NCI-H526 treated with DMSO at 0.1 percent for 48 hours (cell line): ENCODE measurements at regions not wholly inside any gene's neighbourhood (a gene's known extent, or its start where the extent isn't known, plus 50 kb on each side); places are given as distances from the start of the nearest gene placed in this dataset.

Source experiments
- DNase-seq: peaks from one replicate; lab custom pipeline; 2025; lab: John Stamatoyannopoulos, UW

DNA sequence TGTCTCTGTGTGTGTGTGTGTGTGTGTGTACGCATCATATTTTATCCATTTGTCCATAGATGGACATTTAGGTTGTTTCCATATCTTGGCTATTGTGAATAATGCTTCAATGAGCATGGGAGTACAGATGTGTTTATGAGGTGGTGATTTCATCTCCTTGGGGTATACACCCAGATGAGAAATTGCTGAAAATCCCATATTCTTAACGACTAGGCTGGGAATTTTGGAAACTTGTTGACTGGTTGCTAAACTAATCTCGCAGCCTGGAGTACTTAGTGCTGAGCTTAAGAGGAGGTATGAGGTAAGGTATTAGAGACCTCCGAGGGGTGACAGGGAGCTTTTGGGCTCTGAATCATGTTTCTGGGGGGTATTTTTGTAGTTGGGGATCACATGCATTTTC, 66.0 kb upstream of the SPRED2 start:
- DNase-seq: no peak

DNA sequence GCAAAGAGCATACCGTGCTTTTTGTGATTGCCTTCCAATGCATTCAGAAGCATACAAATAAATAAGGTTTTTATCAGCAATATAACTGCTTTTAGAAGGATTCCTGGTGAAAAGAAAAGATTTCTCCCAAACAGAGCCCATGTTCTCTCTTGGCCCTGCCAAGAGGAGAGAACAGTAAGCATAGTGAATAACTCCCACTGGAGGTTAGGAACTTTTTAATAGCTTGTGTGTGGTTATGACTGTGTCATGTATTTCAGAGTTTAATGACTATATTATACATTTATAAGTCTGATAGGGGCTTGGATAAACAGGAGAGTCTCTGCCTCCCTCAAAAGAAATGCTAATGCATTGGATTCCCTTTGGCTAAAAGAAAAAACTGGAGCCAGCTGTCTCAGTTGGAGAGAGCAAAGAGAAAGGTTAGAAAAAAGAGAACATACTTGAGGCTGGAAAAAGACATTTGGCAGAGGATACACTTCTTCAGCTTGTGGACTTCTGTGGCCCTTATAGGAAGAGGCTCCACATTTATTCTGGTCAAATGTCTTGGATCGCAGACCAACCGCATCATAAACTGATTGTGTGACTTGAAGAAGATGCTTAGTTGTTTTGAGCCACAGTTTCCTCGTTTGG, 63.0 kb upstream of the SPRED2 start:
- no peak for DNase-seq

DNA sequence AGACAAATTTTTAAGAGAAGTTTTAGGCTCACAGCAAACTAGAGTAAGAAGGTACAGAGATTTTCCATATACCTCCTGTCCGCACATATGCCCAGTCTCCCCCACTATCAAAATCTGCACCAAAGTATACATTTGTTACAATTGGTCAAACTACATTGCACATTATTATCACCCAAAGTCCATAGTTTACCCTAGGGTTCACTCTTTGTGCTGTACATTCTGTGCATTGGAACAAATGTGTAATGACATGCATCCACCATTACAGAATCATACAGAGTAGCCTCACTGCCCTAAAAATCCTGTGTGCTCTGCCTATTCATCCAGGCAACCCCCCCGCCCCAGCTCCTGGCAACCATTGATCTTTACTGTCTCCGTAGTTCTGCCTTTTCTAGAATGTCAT, 61.7 kb upstream of the SPRED2 start:
- no peak for DNase-seq

DNA sequence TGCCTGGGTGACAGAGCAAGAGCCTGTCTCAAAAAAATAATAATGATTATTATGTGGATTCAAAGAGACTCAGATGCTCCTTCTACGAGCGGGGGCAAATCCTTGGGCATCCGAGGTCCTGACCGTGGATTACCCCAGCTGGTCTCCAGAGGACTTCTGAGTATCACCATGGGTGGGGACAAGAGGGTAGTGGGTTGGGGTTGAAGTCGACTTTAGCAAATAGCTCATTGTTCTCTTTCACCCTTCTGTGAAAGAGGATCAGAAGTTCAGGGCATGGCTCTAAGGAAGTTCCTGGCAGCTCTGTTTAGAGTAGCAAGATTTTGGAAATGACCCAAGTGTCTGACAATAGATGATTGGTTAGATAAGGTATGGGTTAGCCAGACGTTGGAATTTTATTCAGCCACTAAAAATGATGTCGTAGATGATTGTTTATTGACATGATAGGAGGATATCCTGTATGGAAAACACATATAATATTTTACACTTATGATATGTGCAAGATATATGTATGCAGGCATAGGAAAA, 59.0 kb upstream of the SPRED2 start:
- DNase-seq: no peak

DNA sequence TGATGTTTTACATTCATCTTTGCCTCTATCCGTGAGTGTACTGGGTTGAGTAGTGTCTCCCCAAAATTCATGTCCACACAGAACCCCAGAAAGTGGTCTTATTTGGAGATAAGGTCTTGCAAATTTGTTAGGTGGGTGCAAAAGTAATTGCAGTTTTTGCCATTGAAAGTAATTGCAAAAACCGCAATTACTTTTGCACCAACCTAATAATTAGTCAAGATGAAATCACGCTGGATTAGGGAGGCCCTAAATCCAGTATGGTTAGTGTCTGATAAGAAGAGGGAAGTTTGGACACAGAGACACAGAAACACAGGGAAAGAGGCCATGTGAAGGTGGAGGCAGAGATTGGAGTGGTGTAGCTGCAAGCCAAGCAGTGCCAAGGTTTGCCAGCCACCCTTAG, 57.8 kb upstream of the SPRED2 start:
- no peak for DNase-seq

DNA sequence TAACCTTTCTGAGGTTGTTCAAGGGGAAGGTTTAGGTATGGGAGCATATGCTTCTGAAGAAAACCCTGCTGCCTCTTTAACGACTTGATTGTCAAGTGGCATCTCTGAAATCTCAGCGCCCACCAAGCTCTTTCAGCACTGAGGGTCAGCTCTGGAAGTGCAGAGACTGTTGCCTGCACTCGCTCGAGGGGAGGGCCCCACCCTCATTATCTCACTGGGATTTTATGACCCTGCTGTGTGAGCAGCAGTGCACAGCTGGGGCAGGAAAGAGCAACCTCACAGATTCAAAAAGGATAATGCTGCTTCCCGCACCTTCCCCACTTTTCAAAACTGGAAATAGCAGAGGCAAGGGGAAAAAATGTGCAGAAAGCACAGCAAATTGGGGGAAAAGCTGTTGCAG, 56.9 kb upstream of the SPRED2 start:
- DNase-seq: no peak

DNA sequence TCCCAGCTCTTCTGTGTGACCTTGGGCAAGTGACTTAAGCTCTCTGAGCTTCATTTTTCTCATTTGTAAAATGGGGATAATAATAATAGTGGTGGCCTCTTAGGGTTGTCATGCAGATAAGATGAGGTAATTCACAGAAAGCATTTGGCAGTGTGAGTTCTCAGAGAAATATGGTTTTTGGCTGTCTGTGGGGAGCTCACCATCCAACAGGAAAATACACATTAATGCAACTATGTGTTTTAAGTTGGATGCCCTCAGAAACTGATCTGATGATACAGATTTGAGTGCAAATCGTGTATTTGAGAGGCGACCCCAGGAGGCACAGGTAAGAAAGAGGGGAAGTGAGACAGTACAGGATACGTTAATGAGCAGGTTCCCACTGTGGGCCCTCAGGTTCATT, 56.1 kb upstream of the SPRED2 start:
- no peak for DNase-seq

DNA sequence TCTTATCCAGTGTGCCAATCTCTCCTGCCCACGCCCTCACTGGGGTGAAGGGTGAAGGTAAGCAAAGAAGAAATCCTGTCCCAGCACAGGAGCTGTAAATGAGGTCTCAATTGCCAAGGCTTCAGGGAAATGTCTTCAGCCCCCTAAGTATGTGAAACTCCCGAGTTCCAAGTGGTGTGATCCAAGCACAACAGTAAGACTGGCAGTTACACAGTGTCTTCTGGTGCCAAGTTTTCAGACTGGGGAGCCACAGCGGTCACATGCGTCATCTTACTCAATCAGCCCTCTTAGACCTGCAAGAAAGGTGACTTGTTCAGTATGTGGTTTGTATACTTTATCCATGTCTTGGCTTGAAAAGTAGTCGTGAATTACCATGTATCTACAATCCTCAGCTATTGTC, 55.0 kb upstream of the SPRED2 start:
- no peak for DNase-seq

DNA sequence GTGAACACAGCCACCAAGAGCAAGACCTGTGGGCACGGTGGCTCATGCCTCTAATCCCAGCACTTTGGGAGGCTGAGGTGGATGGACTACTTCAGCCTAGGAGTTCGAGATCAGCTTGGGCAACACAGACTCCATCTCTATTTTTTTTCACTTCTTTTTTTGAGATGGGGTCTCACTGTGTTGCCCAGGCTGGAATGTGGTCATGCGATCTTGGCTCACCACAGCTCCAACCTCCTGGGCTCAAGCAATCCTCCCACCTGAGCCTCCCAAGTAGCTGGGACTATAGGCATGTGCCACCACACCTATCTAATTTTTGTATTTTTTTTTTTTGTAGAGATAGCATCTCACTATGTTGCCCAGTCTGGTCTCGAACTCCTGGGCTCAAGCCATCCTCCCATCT, 54.4 kb upstream of the SPRED2 start:
- no peak for DNase-seq

DNA sequence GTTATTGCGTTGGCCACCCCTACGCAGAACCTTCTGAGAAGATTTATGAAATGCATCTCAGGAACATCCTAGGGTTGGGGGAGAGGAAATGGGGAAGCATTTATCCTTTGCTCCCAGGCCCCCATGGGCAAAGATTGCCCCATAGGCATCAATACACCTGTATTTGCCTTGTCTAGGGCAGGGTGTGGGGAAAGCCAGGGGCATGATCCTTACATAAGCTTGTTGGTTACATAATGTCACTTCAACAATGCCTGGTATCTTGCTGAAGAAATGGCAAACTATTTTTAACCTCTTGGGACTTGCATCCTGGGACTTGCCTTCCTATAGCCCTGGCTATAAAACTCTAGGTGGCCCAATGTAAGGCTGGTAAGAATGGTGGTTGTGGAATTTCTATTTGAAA, 53.9 kb upstream of the SPRED2 start:
- DNase-seq: no peak

DNA sequence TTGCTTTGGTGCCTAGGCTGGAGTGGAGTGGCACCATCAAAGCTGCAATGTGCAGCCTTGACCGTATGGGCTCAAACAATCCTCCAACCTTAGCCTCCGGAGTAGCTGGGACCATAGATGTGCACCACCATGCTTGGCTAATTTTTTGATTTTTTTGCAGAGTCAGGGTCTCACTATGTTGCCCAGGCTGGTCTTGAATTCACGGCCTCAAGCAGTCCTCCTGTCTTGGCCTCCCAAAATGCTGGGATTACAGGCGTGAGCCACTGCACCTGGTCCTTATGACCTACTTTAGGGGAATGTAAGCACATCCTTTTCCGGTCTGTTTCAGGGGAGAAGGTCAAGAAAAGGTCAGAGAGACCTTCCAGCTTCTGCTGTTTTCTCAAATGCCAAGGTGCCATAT, 53.4 kb upstream of the SPRED2 start:
- DNase-seq: no peak

DNA sequence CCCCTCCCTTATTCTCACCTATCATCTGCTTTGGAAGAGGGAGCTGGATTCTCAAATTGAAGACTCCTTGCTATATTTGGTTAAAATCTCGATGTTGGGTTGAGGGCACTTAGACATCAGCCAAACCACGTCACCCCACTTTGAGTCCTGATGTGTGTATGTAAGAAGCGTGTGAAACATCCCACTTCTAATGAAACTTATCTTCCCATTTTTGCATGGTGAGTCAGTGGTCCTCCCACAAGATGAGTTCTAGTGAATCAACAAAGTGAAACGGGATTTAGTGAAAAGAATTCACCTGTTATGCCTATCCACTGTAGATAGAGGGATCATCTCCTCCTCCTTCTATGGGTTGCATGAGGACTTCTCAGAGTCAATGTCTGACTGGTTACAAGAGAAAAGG, 51.4 kb upstream of the SPRED2 start:
- DNase-seq: no peak

DNA sequence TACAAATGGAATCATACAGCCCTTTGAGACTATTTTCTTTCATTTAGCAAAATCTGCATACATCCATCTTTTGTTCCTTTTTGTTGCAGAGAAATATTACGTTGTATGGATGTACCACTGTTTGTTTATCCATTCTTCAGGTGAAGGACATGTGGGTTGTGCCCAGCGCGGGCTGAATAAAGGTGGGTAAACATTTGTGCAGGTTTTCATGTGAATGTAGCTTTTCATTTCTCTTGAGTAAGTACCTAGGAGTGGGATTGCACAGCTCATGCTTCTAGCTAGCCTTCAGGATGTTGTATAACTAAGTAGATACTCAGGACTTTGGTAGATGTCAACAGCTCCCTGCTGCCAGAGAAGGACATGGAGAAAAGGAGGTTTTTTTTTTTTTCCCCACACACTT, 50.6 kb upstream of the SPRED2 start:
- no peak for DNase-seq
